HL-60/S4 treated with phorbol 12-myristate 13-acetate at 8.2 ng/mL for 4 days and 3 days (cell line): ENCODE measurements at regions not wholly inside any gene's neighbourhood (a gene's known extent, or its start where the extent isn't known, plus 50 kb on each side); places are given as distances from the start of the nearest gene placed in this dataset.
"Not testable (repeated sequence)": the region's sequence is repeated elsewhere in the genome, so short reads cannot be mapped to it uniquely, and the experiment has no call there.

Experiments
- in situ Hi-C: fragments of 300-500 bp; cut with MboI; formaldehyde crosslinking; loops from 2 replicates; pipeline ENCODE4 v1.15.0; 2022; ENCODE audit warnings: low sequenced_read_pairs

DNA sequence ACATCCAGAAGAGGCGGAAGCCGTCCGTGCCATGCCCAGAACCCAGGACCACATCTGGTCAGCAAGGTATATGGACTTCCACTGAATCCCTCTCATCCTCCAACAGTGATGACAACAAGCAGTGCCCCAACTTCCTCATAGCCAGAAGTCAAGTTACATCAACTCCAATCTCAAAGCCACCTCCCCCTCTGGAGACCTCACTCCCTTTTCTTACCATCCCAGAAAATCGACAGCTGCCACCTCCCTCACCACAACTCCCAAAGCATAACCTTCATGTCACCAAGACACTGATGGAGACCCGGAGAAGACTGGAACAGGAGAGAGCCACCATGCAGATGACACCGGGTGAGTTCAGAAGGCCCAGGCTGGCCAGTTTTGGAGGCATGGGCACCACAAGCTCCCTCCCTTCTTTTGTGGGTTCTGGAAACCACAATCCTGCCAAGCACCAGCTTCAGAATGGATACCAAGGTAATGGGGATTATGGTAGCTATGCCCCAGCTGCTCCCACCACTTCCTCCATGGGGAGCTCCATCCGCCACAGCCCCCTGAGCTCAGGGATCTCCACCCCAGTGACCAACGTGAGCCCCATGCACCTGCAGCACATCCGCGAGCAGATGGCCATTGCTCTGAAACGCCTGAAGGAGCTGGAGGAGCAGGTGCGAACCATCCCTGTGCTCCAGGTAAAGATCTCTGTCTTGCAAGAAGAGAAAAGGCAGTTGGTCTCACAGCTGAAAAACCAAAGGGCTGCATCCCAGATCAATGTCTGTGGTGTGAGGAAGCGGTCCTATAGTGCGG lies 130.3 kb upstream of the DMRT1 start:
- in situ Hi-C loops: no loop called here

DNA sequence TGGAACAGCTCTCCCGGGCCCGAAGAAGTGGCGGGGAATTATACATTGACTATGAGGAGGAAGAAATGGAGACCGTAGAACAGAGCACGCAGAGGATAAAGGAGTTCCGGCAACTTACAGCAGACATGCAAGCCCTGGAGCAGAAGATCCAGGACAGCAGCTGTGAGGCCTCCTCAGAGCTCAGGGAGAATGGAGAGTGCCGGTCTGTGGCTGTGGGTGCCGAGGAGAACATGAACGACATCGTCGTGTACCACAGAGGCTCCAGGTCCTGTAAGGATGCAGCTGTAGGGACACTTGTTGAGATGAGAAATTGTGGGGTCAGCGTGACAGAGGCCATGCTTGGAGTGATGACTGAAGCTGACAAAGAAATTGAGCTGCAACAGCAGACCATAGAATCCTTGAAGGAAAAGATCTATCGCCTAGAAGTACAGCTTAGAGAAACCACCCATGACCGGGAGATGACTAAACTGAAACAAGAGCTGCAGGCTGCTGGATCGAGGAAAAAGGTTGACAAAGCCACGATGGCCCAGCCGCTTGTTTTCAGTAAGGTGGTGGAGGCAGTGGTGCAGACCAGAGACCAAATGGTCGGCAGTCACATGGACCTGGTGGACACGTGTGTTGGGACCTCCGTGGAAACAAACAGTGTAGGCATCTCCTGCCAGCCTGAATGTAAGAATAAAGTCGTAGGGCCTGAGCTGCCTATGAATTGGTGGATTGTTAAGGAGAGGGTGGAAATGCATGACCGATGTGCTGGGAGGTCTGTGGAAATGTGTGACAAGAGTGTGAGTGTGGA lies 129.5 kb upstream of the DMRT1 start:
- in situ Hi-C loops: no loop called here

DNA sequence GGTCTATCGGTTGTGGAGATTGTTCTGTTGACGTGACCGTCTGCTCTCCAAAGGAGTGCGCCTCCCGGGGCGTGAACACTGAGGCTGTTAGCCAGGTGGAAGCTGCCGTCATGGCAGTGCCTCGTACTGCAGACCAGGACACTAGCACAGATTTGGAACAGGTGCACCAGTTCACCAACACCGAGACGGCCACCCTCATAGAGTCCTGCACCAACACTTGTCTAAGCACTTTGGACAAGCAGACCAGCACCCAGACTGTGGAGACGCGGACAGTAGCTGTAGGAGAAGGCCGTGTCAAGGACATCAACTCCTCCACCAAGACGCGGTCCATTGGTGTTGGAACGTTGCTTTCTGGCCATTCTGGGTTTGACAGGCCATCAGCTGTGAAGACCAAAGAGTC lies 128.9 kb upstream of the DMRT1 start:
- in situ Hi-C loops: no loop called here

DNA sequence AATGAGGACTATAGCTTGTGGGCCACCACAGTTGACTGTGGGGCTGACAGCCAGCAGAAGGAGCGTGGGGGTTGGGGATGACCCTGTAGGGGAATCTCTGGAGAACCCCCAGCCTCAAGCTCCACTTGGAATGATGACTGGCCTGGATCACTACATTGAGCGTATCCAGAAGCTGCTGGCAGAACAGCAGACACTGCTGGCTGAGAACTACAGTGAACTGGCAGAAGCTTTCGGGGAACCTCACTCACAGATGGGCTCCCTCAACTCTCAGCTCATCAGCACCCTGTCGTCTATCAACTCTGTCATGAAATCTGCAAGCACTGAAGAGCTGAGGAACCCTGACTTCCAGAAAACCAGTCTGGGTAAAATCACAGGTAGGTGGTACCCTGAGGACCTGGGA lies 128.4 kb upstream of the DMRT1 start:
- in situ Hi-C loops: no loop called here

DNA sequence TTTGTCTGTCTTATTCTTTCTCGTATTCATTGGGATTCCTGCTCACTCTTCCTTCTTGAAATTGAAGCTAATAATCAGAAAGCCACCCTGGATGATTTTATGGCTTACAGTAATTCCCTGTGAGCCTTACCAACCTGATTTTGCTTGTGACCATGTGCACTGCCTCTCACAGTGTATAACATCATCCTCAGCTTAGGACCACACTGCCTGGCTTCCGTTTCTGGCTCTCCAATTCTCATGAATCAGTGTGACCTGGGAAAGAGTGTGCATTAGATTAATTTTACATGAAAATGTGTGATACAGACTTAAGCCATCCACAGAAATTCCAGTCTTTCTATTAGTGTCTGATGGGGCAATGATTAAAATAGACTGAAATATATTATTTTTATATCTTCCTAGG lies 126.8 kb upstream of the DMRT1 start:
- in situ Hi-C loops: no loop called here

DNA sequence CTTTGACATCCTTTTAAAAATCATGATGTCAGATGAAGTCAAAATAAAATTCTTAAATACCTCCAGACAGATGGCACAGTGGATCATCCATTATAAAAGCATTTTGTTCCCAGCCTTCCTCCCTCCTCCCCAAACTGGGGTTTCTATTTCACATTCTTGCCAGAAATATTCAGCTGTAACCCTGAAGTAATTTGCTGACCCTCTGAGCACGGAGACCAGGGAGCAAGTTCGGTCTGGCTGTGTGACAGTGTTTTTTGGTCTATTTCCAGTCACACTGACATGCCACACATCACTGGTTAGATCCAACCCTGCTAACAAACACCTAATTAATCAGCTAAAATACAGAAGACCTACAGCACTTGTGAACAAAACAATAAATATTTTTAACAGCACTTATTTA lies 126.2 kb upstream of the DMRT1 start:
- in situ Hi-C loops: no loop called here

DNA sequence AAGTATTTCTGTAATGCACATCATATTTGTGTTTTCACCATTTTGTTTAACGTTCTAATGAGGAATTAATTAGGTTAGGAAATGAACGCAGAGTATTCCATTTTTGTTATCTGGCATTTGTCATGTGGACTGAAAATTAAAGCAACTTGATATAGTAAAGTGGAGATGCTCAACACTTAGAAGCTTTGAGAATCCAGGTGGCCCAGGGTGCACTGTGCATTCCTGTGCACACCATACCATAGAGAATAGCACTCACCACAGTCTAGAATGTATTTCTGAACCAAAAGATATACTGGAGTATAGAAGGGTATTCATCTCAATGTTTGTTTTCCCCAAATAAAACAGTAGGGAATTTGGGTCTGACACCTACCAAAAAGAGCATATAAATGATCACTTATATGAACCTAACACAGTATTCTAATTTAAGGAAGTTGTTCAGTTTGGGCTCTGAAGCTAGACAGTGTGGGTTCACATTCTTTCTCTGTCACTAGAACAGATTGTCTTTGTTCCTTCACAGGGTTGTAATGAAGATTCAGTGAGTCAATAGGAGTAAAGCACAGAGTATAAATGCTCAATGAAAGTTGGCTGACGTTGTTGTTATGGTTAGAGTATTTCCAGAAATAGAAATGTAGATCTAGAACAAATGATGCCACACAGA lies 125.6 kb upstream of the DMRT1 start:
- in situ Hi-C loops: no loop called here

DNA sequence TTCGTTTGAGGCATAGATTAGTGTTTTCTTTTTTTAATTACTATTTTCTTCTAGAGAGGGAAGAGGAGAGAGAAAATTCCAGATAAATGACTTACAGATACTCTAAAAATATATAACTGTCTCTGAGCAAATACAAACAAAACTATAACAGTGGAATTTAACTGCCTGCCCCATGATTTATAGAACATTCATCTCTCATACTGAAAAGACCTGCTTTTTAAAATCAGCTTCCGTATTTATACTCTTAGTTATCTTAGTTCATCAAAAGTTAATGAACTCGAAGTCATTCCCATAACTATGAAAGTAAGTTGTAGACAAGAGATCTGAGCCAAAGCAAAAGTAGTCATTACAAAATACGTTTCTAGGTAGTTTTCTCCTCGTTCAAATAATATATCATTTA lies 123.8 kb upstream of the DMRT1 start:
- in situ Hi-C loops: no loop called here

DNA sequence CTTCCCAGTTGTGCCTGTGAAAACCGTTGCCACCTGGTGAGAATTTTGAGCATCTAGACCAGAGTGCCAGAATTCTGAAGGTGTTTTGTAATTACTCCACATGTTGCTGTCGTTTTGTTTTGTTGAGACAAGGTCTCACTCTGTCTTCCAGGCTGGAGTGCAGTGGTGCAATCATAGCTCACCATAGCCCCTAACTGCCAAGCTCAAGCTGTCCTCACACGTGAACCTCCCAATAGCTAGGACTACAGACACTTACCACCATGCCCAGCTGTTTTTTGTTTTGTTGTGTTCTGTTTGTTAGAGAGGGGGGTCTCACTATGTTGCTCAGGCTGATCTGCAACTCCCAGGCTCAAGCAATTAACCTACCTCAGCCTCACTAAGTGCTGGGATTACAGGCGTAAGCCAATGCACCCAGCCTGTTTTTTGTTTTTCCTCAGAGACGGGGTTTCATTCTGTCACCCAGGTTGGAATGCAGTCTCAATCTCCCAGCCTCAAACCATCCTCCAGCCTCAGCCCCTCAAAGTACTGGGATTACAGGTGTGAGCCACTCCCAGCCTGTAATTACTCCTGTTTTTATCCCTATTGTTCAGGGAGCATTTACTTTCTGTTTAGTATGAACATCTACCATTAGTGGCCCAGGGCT lies 121.1 kb upstream of the DMRT1 start:
- in situ Hi-C loops: no loop called here

DNA sequence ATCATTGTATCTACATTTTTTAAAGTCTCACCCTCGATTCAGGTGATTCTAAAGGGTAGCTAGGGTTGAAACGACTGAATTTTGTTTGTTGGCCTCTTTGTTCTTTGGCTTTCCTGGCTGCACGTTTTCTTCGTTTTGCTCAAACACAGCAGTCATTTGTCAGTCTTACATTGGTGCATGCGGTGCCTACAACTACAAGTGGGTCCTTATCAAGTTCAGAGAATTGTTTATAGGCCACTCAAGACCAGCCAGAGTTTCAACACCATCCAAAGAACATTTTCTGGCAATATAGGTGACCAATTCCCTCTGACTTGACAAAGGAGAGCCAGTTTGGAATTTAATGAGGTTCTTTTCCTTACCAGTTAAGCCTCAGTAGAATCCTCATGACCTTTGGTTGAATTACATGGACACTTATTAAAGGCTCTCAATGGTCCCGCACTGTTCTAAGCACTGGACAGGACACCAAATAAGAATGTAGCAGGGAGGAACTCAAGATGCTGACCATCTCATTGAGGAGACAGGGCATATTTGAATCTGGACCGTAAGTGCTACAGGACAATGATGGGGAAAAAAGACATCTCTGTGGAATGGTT lies 119.0 kb upstream of the DMRT1 start:
- in situ Hi-C loops: no loop called here

DNA sequence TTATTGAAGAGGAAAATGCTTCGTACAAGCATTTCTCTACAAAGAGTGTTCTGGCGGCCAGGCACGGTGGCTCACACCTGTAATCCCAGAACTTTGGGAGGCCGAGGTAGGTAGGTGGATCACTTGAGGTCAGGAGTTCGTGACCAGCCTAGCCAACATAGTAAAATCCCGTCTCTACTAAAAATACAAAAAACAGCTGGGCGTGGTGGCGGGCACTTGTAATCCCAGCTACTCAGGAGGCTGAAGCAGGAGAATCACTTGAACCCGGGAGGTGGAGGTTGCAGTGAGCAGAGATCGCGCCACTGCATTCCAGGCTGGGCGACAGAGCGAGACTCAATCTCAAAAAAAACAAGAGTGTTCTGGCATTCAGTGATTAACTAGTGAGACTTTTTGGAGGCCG lies 117.0 kb upstream of the DMRT1 start:
- in situ Hi-C loops: not testable (repeated sequence)

DNA sequence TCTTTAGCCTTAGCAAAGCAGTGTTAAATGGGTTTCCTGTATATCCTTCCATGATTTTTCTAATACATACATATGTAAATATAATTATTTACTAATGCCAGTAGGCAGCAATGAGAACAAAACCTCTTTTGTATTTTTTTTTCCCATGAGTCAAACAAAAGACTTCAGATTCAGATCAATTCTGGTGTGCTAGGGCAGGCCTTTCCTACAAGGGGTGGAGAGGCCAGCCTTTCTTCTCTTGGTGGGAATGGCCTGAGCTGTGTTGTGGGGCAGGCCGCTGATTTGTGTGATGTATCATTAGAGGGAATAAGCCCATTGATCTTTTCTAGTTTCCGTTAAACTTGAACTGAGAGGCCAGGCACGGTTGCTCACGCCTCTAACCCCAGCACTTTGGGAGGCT lies 115.5 kb upstream of the DMRT1 start:
- in situ Hi-C loops: no loop called here

DNA sequence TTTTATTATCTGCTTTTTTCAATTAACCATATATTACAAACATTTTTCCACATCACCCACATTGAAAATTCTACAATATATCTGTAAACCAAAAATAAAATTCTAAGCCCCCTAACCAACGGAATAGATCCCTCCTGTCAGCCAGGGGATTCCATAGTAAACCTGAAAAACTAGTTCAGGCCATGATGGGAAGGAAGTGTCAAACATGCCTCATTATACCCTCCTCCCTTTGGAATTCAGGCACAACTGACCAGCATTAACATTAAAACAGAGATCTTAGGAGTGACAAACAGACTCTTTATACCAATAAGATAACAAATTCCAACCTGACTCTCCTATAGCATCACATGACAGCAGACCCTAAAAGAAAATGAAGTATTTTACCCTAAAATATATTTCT lies 113.7 kb upstream of the DMRT1 start:
- in situ Hi-C loops: no loop called here

DNA sequence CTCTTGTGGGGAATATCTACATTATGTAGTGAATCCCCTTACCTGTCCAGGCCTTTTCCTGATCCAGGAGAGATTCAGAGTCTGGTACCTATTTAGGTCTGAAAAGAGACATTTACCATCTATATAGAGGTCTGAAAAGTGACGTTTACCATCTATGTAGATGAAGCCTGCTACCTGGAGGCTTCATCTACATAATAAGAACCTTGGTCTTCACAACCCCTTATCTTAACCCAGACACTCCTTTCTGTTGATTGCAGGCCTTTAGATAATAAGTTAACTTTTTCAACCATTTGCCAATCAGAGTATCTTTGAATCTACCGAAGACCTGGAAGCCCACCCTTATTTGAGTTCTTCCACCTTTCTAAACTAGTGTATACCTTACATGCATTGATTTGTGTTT lies 113.0 kb upstream of the DMRT1 start:
- in situ Hi-C loops: no loop called here

DNA sequence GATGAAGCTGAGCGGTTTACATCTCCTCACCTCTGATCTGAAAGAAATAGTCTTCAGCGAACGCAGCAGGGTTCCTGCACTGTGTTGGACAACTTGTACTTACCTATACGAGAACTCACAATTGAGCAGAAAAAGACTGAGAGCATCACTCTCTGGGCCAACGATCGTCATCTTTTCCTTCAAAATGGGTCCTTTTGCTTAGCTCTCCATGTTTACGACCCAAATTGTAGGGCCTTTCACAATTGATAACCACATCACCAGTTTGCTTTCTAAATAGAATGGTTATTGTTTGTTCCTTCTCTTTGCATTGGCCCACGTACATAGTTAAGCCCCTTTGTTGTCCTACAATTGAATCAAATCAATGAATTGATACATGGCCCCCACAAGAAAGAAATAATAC lies 110.0 kb upstream of the DMRT1 start:
- in situ Hi-C loops: no loop called here

DNA sequence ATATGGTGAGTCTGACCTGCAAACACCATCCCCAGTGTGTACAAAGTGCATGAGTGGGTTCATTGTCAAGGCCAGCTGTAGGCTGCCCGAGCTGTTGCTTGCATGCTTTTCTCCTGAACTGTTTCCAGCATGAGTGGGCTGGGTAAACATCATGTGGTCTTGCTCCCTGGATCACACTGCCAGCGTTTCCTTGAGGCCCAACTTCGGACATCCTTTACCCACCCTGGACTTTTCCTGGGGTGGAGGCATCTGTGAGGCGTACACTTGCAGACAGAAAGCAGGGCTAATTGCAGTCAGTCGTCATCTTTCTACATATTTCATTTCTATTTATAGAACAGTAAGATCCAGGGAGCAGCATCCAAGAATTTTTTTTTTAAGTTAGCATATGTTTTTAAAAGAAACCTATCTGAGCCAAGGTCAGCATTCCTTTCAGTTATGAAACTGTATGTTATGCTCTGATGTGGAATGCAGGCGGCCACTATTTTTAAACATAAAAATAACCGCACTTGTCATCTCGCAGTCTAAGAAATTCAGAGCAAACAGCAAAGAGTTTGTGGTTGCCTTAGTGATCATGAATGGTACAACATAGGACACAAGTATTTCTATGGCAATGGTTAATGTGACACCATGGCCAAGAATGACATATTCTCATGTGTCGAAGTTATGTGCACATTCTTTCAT lies 106.5 kb upstream of the DMRT1 start:
- in situ Hi-C loops: no loop called here

DNA sequence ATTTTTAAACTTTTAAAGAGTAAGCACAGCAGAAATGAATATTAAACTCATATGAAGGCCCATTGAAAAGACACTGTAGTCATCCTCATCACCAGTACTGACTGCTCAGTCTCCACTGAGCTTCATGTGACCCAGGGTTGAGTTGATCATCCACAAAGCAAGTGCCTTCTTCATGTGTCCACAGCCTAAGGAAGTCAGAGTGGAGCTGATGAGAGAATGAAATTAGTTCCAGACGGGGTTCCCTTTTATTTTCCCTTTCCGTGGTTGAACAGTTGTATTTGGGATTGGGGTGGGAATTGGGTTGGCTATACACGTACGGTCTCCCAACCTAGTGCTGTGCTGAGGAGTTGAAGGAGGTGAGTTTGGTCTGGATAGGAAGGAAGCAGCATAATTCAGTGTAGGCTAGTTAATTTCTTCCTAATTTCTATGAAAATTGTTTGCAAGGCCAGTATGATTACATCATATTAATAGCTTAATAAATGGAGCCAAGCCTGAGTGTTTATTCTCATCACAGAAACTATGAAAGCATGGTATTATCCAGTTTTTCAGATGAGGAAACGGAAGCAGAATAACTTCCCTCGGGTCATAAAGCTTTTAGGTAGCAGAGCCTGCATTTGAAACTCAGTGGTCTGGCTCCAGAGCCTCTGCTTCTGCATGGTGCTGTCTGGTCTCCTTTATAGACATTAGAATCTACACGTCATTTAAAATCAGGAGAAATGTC lies 103.9 kb upstream of the DMRT1 start:
- in situ Hi-C loops: no loop called here

DNA sequence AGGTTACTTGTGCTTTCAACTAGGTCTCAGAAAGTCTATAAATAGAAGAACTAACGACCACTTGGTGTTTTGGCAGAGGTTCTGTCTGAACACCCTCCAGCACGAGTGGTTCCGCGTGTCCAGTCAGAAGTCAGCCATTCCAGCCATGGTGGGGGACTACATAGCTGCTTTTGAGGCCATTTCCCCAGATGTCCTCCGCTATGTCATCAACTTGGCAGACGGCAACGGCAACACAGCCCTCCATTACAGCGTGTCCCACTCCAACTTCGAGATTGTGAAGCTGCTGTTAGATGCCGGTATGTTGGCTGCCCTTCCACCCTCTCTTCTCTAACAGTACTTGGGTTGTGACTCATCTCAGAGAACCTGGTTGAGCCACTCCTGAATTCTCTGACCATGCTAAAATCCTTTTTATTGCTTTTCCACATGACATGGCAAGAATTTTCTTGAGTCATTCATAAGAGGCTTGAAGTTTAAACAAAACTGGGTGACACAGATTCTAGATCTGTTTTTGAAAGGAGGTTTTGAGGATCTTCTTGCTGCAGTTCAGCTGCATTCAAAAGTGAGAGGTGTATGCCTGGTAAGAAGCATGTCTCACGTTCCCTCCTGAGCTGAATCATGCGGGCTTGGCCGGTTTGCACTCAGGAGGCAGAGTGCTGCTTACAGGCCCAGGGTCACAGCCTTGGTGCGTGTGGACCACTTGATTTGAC lies 103.1 kb upstream of the DMRT1 start:
- in situ Hi-C loops: no loop called here

DNA sequence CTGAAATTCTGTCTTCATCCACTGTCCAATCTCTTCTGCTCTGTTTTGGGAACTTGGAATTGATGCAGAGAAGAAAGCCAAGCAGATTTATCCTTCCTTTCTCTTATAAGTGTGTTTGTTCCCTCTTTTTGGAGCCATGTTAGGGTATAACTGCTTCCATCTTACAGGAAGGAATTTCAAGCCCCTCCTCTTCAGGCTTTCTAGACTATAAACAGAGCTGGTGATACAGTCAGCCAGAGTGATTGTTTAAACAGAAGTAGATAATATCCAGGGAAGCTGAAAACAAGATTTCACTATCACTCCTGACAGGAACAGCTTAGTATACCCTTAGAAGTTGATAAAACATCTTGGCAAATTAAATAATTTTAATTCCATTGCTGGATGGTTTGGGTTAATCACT lies 102.1 kb upstream of the DMRT1 start:
- in situ Hi-C loops: no loop called here
